Left lung (tissue), 4 donors: ENCODE measurements at regions not wholly inside any gene's neighbourhood (a gene's known extent, or its start where the extent isn't known, plus 50 kb on each side); places are given as distances from the start of the nearest gene placed in this dataset.
"Not testable (repeated sequence)": the region's sequence is repeated elsewhere in the genome, so short reads cannot be mapped to it uniquely, and the experiment has no call there.

Experiments used
- ATAC-seq: fragments of 200-7000 bp; cut with Tn5 transposase; one replicate; pipeline ENCODE4 v1.9.1; 2020; ENCODE audit warnings: moderate library complexity
- DNase-seq, 4 donors: peaks; one replicate each; pipeline ENCODE4 v3.0.0-alpha.2; 2013 to 2020
- H3K27ac ChIP-seq, 2 donors: fragments of 200-600 bp; sonication (generic) in 1 of 2; one replicate each; pipeline versions ENCODE4 v1.5.0 to v1.8.0; 2020 to 2021
- H3K27me3 ChIP-seq, 2 donors: fragments of 200-600 bp; sonication (generic) in 1 of 2; one replicate each; pipeline versions ENCODE4 v1.5.0 to v1.8.0; 2020 to 2021
- H3K36me3 ChIP-seq, 2 donors: fragments of 200-600 bp; sonication (generic) in 1 of 2; one replicate each; pipeline versions ENCODE4 v1.5.0 to v1.8.0; 2020 to 2021
- H3K4me1 ChIP-seq, 2 donors: fragments of 200-600 bp; one replicate each; pipeline ENCODE4 v1.8.0; 2021
- H3K4me3 ChIP-seq, 2 donors: fragments of 200-600 bp; sonication (generic) in 1 of 2; one replicate each; pipeline versions ENCODE4 v1.5.0 to v1.8.0; 2020 to 2021; ENCODE audit warnings: mild to moderate bottlenecking in 1 of 2
- H3K9me3 ChIP-seq, 2 donors: fragments of 200-600 bp; sonication (generic) in 1 of 2; one replicate each; pipeline versions ENCODE4 v1.5.0 to v1.8.0; 2020 to 2021
- CTCF ChIP-seq, 2 donors: fragments of 200-600 bp; sonication (generic) in 1 of 2; IDR thresholded peaks; one replicate each; pipeline versions ENCODE4 v1.5.0 to v1.8.0; 2021; ENCODE audit warnings: antibody characterized with exemption in 2 of 2
- intact Hi-C, 2 donors: fragments of 100-400 bp; cut with DNase I; formaldehyde crosslinking; loops; one replicate each; pipeline versions ENCODE4 v1.11.2 to v1.14.2; 2022
- donor health status: DM: no; HTN: yes; CAD: no.
- donor health status: DM: no; HTN: no; CAD: no.

GRCh38 chr15:53013329-53013728, 223.2 kb upstream of the ONECUT1 start:
- H3K9me3 ChIP-seq: peaks cover 0 to 6% of the 10 kb centered on the region in 2 donors
- ATAC-seq (no peak), DNase-seq (no peak)
- H3K4me3 ChIP-seq: no peak overlapping the region
- no peaks in the 10 kb centered on the region for H3K36me3 ChIP-seq
- no peak for TF ChIP-seq CTCF (IDR thresholded peaks at IDR 0.05)
- H3K4me1 ChIP-seq: no peaks in the 10 kb centered on the region
- intact Hi-C loops: no loop called here
- no peaks in the 10 kb centered on the region for H3K27me3 ChIP-seq
- H3K27ac ChIP-seq: no peak overlapping the region

GRCh38 chr15:53011779-53012178, 221.6 kb upstream of the ONECUT1 start:
- DNase-seq, H3K4me3 ChIP-seq, ATAC-seq, H3K9me3 ChIP-seq, H3K36me3 ChIP-seq, H3K4me1 ChIP-seq, intact Hi-C loops, H3K27me3 ChIP-seq, H3K27ac ChIP-seq: not testable (repeated sequence)

- no peak for DNase-seq
- no peaks in the 10 kb centered on the region for H3K27me3 ChIP-seq
- no peak overlapping the region for H3K4me3 ChIP-seq
- ATAC-seq: no peak
- no peak for TF ChIP-seq CTCF (IDR thresholded peaks at IDR 0.05)
- peaks cover 0 to 6% of the 10 kb centered on the region in 2 donors for H3K9me3 ChIP-seq
- H3K4me1 ChIP-seq: no peaks in the 10 kb centered on the region
- H3K27ac ChIP-seq: no peak overlapping the region
- intact Hi-C loops: no loop called here
- H3K36me3 ChIP-seq: no peaks in the 10 kb centered on the region
Measured at GRCh38 chr15:53009093-53009492, 219.0 kb upstream of the ONECUT1 start.

GRCh38 chr15:53000409-53000808, 210.3 kb upstream of the ONECUT1 start:
- DNase-seq: no peak
- no peak for TF ChIP-seq CTCF (IDR thresholded peaks at IDR 0.05)
- Histone ChIP-seq H3K4me3 (no peak overlapping the region), H3K27me3 (no peaks in the 10 kb centered on the region), H3K4me1 (no peaks in the 10 kb centered on the region), H3K27ac (no peak overlapping the region), H3K36me3 (no peaks in the 10 kb centered on the region), H3K9me3 (peaks cover 0 to 6% of the 10 kb centered on the region in 2 donors)
- intact Hi-C loops: no loop called here
- ATAC-seq: no peak

- intact Hi-C loops: no loop called here
- no peaks in the 10 kb centered on the region for H3K27me3 ChIP-seq
- H3K4me1 ChIP-seq: no peaks in the 10 kb centered on the region
Measured at GRCh38 chr15:52997123-52997522, 207.0 kb upstream of the ONECUT1 start.

More at GRCh38 chr15:52997123-52997522, 207.0 kb upstream of the ONECUT1 start:
- Histone ChIP-seq H3K9me3 (peaks cover 0 to 26% of the 10 kb centered on the region in 2 donors), H3K27ac (no peak overlapping the region), H3K4me3 (no peak overlapping the region), H3K36me3 (no peaks in the 10 kb centered on the region)
- no peak for DNase-seq
- ATAC-seq: no peak
- no peak for TF ChIP-seq CTCF (IDR thresholded peaks at IDR 0.05)
